ENCODE measurements at regions not wholly inside any gene's neighbourhood (a gene's known extent, or its start where the extent isn't known, plus 50 kb on each side); places are given as distances from the start of the nearest gene placed in this dataset.
"Not testable (repeated sequence)": the region's sequence is repeated elsewhere in the genome, so short reads cannot be mapped to it uniquely, and the experiment has no call there.

- H4K20me1 ChIP-seq (ENCODE audit: insufficient read depth, low read length); DNase-seq; H3K27ac Mint-ChIP-seq; H3K36me3 ChIP-seq (replicated peaks in 1 of 2; ENCODE audit: control insufficient read depth in 1 of 2, insufficient read depth in 2 of 2, low read length in 2 of 2); H3K79me2 ChIP-seq (ENCODE audit: insufficient read depth, low read length); H3K4me3 Mint-ChIP-seq; H3K27me3 ChIP-seq (ENCODE audit: control insufficient read depth in 2 of 2, insufficient read depth in 2 of 2, low read length in 2 of 2); H3K4me3 ChIP-seq (replicated peaks in 1 of 3; ENCODE audit: low read depth in 2 of 3, low read length in 3 of 3); H2AFZ ChIP-seq (ENCODE audit: insufficient read depth, low read depth, low read length, poor library complexity, severe bottlenecking); H3K4me1 Mint-ChIP-seq; H3K9me3 ChIP-seq (replicated peaks in 1 of 2; ENCODE audit: control insufficient read depth in 1 of 2, insufficient read depth in 1 of 2, low read length in 2 of 2); H3K4me1 ChIP-seq (ENCODE audit: control insufficient read depth in 1 of 2, insufficient read depth in 2 of 2, low read length in 2 of 2); H3K36me3 Mint-ChIP-seq; H3K9me3 Mint-ChIP-seq; H3K9ac ChIP-seq (ENCODE audit: insufficient read depth, low read length, poor library complexity, severe bottlenecking); intact Hi-C loops (cut with micrococcal nuclease); H3K27ac ChIP-seq (ENCODE audit: low read depth in 1 of 2, low read length in 2 of 2); H3K27me3 Mint-ChIP-seq (ENCODE audit: low read depth in 3 of 3); H3K4me2 ChIP-seq (replicated peaks; ENCODE audit: extremely low read depth, low read length, poor library complexity, severe bottlenecking): not testable (repeated sequence)
- no CpG with 5 or more reads among the region's 3 CpGs for WGBS (ENCODE audit: insufficient coverage)
Observed at GRCh38 chrX:99988532-99988931, 421.5 kb downstream of the PCDH19 start.

DNA sequence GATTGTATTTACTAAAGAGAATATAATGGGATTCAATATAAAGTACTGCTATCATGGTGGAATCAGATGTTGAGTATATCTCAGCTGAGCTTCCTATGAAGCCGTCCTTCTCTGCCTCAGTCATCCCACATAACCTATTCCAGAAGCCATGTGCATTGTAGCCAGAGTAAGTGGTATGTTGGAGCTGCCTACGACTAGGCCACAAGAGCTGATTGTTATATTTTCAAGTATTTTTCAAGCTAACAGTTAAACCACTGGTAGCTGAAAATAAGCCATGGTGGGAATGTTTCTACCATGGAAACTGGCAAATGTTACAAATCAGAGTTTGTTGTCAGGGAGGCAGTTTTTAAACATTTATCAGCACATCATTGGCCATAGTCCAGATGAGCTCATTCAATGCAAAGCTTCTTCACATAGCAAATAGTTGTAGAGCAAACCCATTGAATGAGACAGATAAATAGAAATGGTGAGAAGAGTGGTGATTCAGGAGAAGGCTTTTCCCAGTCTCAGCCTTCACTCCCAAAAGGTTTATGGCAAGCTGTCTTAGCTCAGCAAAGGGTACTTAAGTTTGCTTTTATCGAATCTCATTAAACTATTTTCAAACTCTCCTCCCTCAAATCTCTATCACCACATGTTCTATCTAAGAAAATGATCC lies 436.4 kb downstream of the PCDH19 start:
- no peaks in the 10 kb centered on the region for H3K4me1 Mint-ChIP-seq
- Histone ChIP-seq H2AFZ (ENCODE audit: insufficient read depth, low read depth, low read length, poor library complexity, severe bottlenecking) (no peak overlapping the region), H3K79me2 (ENCODE audit: insufficient read depth, low read length) (no peaks in the 10 kb centered on the region), H4K20me1 (ENCODE audit: insufficient read depth, low read length) (no peaks in the 10 kb centered on the region), H3K9me3 (replicated peaks in 1 of 2; ENCODE audit: control insufficient read depth in 1 of 2, insufficient read depth in 1 of 2, low read length in 2 of 2) (peaks cover 0 to 9% of the 10 kb centered on the region in 2 donors), H3K27me3 (ENCODE audit: control insufficient read depth in 2 of 2, insufficient read depth in 2 of 2, low read length in 2 of 2) (no peaks in the 10 kb centered on the region), H3K4me2 (replicated peaks; ENCODE audit: extremely low read depth, low read length, poor library complexity, severe bottlenecking) (no peak overlapping the region), H3K4me3 (replicated peaks in 1 of 3; ENCODE audit: low read depth in 2 of 3, low read length in 3 of 3) (no peak overlapping the region), H3K36me3 (replicated peaks in 1 of 2; ENCODE audit: control insufficient read depth in 1 of 2, insufficient read depth in 2 of 2, low read length in 2 of 2) (no peaks in the 10 kb centered on the region), H3K4me1 (ENCODE audit: control insufficient read depth in 1 of 2, insufficient read depth in 2 of 2, low read length in 2 of 2) (no peaks in the 10 kb centered on the region), H3K27ac (ENCODE audit: low read depth in 1 of 2, low read length in 2 of 2) (no peak overlapping the region), H3K9ac (ENCODE audit: insufficient read depth, low read length, poor library complexity, severe bottlenecking) (no peak overlapping the region)
- peaks cover 0 to 3% (median 1%) of the 10 kb centered on the region in 7 donors for H3K9me3 Mint-ChIP-seq
- no CpG with 5 or more reads among the region's 3 CpGs for whole genome bisulfite sequencing (ENCODE audit: insufficient coverage)
- no peak for DNase-seq
- no peaks in the 10 kb centered on the region for H3K36me3 Mint-ChIP-seq
- no peak overlapping the region for H3K4me3 Mint-ChIP-seq
- intact Hi-C loops (cut with micrococcal nuclease) = no loop called here
- peaks cover 0 to under 1% (median 0%) of the 10 kb centered on the region in 3 donors for H3K27me3 Mint-ChIP-seq (ENCODE audit: low read depth in 3 of 3)
- H3K27ac Mint-ChIP-seq = no peak overlapping the region
- TF ChIP-seq, protein P1, sequence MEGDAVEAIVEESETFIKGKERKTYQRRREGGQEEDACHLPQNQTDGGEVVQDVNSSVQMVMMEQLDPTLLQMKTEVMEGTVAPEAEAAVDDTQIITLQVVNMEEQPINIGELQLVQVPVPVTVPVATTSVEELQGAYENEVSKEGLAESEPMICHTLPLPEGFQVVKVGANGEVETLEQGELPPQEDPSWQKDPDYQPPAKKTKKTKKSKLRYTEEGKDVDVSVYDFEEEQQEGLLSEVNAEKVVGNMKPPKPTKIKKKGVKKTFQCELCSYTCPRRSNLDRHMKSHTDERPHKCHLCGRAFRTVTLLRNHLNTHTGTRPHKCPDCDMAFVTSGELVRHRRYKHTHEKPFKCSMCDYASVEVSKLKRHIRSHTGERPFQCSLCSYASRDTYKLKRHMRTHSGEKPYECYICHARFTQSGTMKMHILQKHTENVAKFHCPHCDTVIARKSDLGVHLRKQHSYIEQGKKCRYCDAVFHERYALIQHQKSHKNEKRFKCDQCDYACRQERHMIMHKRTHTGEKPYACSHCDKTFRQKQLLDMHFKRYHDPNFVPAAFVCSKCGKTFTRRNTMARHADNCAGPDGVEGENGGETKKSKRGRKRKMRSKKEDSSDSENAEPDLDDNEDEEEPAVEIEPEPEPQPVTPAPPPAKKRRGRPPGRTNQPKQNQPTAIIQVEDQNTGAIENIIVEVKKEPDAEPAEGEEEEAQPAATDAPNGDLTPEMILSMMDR (IDR thresholded peaks at IDR 0.05) = no peak
